Pancreas (tissue), 10 donors: ENCODE measurements at regions not wholly inside any gene's neighbourhood (a gene's known extent, or its start where the extent isn't known, plus 50 kb on each side); places are given as distances from the start of the nearest gene placed in this dataset.

ENCODE experiments used
- ATAC-seq, 4 donors: fragments of 200-7000 bp; cut with Tn5 transposase; one replicate each; pipeline versions ENCODE4 v1.8.0 to v1.9.1; 2020; ENCODE audit warnings: mild to moderate bottlenecking in 4 of 4, moderate library complexity in 4 of 4
- DNase-seq, 6 donors: peaks; one replicate each; pipeline ENCODE4 v3.0.0-alpha.2; 2020
- FAIRE-seq: peaks from 2 replicates; lab custom pipeline; 2012; peaks lifted over from hg19 to GRCh38; lab: Jason Lieb, UNC
- H3K27ac ChIP-seq, 4 donors: fragments of 200-600 bp; sonication (generic); 1 replicate in 3 of 4; 2 replicates in 1 of 4; pipeline versions ENCODE4 v1.5.0 to v1.8.0; 2020
- H3K27me3 ChIP-seq, 4 donors: fragments of 200-600 bp; one replicate each; pipeline ENCODE4 v1.8.0; 2021
- H3K36me3 ChIP-seq, 3 donors: fragments of 200-600 bp; sonication (generic) in 1 of 3; one replicate each; pipeline versions ENCODE4 v1.5.0 to v1.8.0; 2020 to 2021
- H3K4me1 ChIP-seq, 3 donors: fragments of 200-600 bp; one replicate each; pipeline ENCODE4 v1.8.0; 2021
- H3K4me3 ChIP-seq, 4 donors: fragments of 200-600 bp; sonication (generic) in 2 of 4; one replicate each; pipeline versions ENCODE4 v1.5.0 to v1.8.0; 2020 to 2021
- H3K9me3 ChIP-seq, 4 donors: fragments of 200-600 bp; one replicate each; pipeline ENCODE4 v1.8.0; 2021
- CTCF ChIP-seq, 4 donors: fragments of 200-600 bp; sonication (generic) in 3 of 4; IDR thresholded peaks; one replicate each; pipeline versions ENCODE4 v1.5.0 to v1.8.0; 2021; ENCODE audit warnings: antibody characterized with exemption in 4 of 4
- WGBS, 2 donors: extraction: QIAGEN DNeasy Blood & Tissue Kit; methylation state at CpG; one replicate each; pipeline ENCODE4 v1.1.7; 2013; 5-methylcytosine and 5-hydroxymethylcytosine counted together
- intact Hi-C, 3 donors: fragments of 100-400 bp; cut with DNase I; formaldehyde crosslinking; loops; one replicate each; pipeline versions ENCODE4 v1.11.1 to v1.14.2; 2022
- donor health status: healthy with polysubstance abuse.
- donor health status: DM: no; HTN: no; CAD: no; lungs with moderate emphysema.
- donor health status: DM: no; HTN: no; CAD: no.
- donor health status: control.
- donor health status: control.
- donor health status: Bipolar disorder and iron deficiency.
- donor health status: DM: yes; HTN: yes; CAD: no.
- donor health status: DM: no; HTN: no; CAD: no.
- donor health status: DM: no; HTN: no; CAD: no.
- donor health status: DM: yes; HTN: yes; CAD: no.

- intact Hi-C loops: no loop called here
- no peak overlapping the region for H3K4me3 ChIP-seq
- no peaks in the 10 kb centered on the region for H3K27me3 ChIP-seq
- no peak for TF ChIP-seq CTCF (IDR thresholded peaks at IDR 0.05)
- H3K27ac ChIP-seq: no peak overlapping the region
- no peaks in the 10 kb centered on the region for H3K4me1 ChIP-seq
- no peaks in the 10 kb centered on the region for H3K36me3 ChIP-seq
- WGBS, 2 donors: 70 to 77% methylated on average over 4 of the region's 4 CpGs
- H3K9me3 ChIP-seq: no peaks in the 10 kb centered on the region
- FAIRE-seq (no peak), DNase-seq (no peak), ATAC-seq (no peak)
Measured at GRCh38 chr4:30922625-30923024, 202.5 kb downstream of the PCDH7 start.

- no peak for ATAC-seq
- no peak for DNase-seq
- no peak for TF ChIP-seq CTCF (IDR thresholded peaks at IDR 0.05)
- intact Hi-C loops: no loop called here
- H3K9me3 ChIP-seq: no peaks in the 10 kb centered on the region
- no peak overlapping the region for H3K27ac ChIP-seq
- no peak overlapping the region for H3K4me3 ChIP-seq
- FAIRE-seq: no peak
- H3K36me3 ChIP-seq: no peaks in the 10 kb centered on the region
- no peaks in the 10 kb centered on the region for H3K4me1 ChIP-seq
- no peaks in the 10 kb centered on the region for H3K27me3 ChIP-seq
Measured at GRCh38 chr4:30924495-30924894, 204.3 kb downstream of the PCDH7 start.

- intact Hi-C loops: no loop called here
Measured at GRCh38 chr4:30929649-30930048, 209.5 kb downstream of the PCDH7 start.

GRCh38 chr4:30930276-30930675, 210.1 kb downstream of the PCDH7 start:
- Histone ChIP-seq H3K4me3 (no peak overlapping the region), H3K27ac (no peak overlapping the region), H3K9me3 (no peaks in the 10 kb centered on the region), H3K27me3 (no peaks in the 10 kb centered on the region), H3K36me3 (no peaks in the 10 kb centered on the region), H3K4me1 (no peaks in the 10 kb centered on the region)
- WGBS, 2 donors: 58 to 62% methylated on average over 4 of the region's 4 CpGs
- ATAC-seq (no peak), DNase-seq (no peak), FAIRE-seq (no peak)
- TF ChIP-seq CTCF (IDR thresholded peaks at IDR 0.05): no peak
- intact Hi-C loops: no loop called here

More at GRCh38 chr4:30929649-30930048, 209.5 kb downstream of the PCDH7 start:
- H3K9me3 ChIP-seq: no peaks in the 10 kb centered on the region
- H3K36me3 ChIP-seq: no peaks in the 10 kb centered on the region
- no peak for FAIRE-seq
- H3K27ac ChIP-seq: no peak overlapping the region
- ATAC-seq: no peak
- no peaks in the 10 kb centered on the region for H3K27me3 ChIP-seq
- no peak for TF ChIP-seq CTCF (IDR thresholded peaks at IDR 0.05)
- no peaks in the 10 kb centered on the region for H3K4me1 ChIP-seq
- 84 to 93% methylated on average over 2 of the region's 2 CpGs for WGBS, 2 donors
- DNase-seq: no peak
- no peak overlapping the region for H3K4me3 ChIP-seq

GRCh38 chr4:30932581-30932980, 212.4 kb downstream of the PCDH7 start:
- Histone ChIP-seq H3K36me3 (no peaks in the 10 kb centered on the region), H3K27ac (no peak overlapping the region), H3K9me3 (no peaks in the 10 kb centered on the region), H3K4me3 (no peak overlapping the region), H3K27me3 (no peaks in the 10 kb centered on the region), H3K4me1 (no peaks in the 10 kb centered on the region)
- intact Hi-C loops: no loop called here
- ATAC-seq (no peak), FAIRE-seq (no peak), DNase-seq (no peak)
- no peak for TF ChIP-seq CTCF (IDR thresholded peaks at IDR 0.05)
- WGBS, 2 donors: 61 to 73% methylated on average over 3 of the region's 3 CpGs
